ENCODE measurements at regions not wholly inside any gene's neighbourhood (a gene's known extent, or its start where the extent isn't known, plus 50 kb on each side); places are given as distances from the start of the nearest gene placed in this dataset.

- ATAC-seq (no peak), DNase-seq (ENCODE audit: low spot score) (no peak), FAIRE-seq (no peak)
- intact Hi-C loops (cut with micrococcal nuclease; ENCODE audit: unreplicated experiment) (no loop called here), in situ Hi-C loops (cut with HindIII; ENCODE audit: extremely low pct_ligation_motif_present, low pct_unique_long_range_greater_than_20kb) (no loop called here)
- POLR2A ChIA-PET: no interaction called here
- BruUV-seq (replicated peaks): no TSS peak
- 27% methylated on average over 3 of the region's 3 CpGs for WGBS (ENCODE audit: low lambda C conversion rate)
- no peak overlapping the region for H3K9ac ChIP-seq (ENCODE audit: insufficient read depth, low read depth, low read length)
- no peak overlapping the region for H3K4me2 ChIP-seq (ENCODE audit: low read depth, low read length)
- H2AFZ ChIP-seq (ENCODE audit: low read length): no peak overlapping the region
- peaks cover 7% of the 10 kb centered on the region; the same call in 1 of the 2 replicates for H3K4me1 ChIP-seq (ENCODE audit: insufficient read depth, low read length)
- H3K27me3 ChIP-seq (ENCODE audit: control insufficient read depth in 1 of 2, insufficient read depth in 2 of 2, low read length in 2 of 2): no peaks in the 10 kb centered on the region
- TF ChIP-seq HMGXB3 (CRISPR knock-in tag; IDR thresholded peaks at IDR 0.05; ENCODE audit: borderline replicate concordance): no peak
- H3K36me3 ChIP-seq (replicated peaks in 1 of 2; ENCODE audit: control insufficient read depth in 1 of 2, insufficient read depth in 2 of 2, low read length in 2 of 2): no peaks in the 10 kb centered on the region
- CTCF ChIA-PET (ENCODE audit: low intra/inter-chr PET ratio, low total read pairs): no interaction called here
- H3K4me3 ChIP-seq (replicated peaks in 1 of 3; ENCODE audit: insufficient read depth in 1 of 3, low read depth in 2 of 3, low read length in 3 of 3): no peak overlapping the region
- H3K79me2 ChIP-seq (ENCODE audit: insufficient read depth, low read length): no peaks in the 10 kb centered on the region
- H3K9me3 ChIP-seq (ENCODE audit: low read length): no peaks in the 10 kb centered on the region
- no peak overlapping the region for H3K27ac ChIP-seq (ENCODE audit: extremely low read length, insufficient read depth, low read length)
- H4K20me1 ChIP-seq (ENCODE audit: insufficient read depth, low read length): no peaks in the 10 kb centered on the region
These were observed 229.6 kb upstream of the DIAPH2 start for GRCh38 chrX:96455078-96455477.

- Histone ChIP-seq H4K20me1 (ENCODE audit: insufficient read depth, low read length) (no peaks in the 10 kb centered on the region), H2AFZ (ENCODE audit: low read length) (peak overlapping the region; percentile 54), H3K9me3 (ENCODE audit: low read length) (no peaks in the 10 kb centered on the region), H3K9ac (ENCODE audit: insufficient read depth, low read depth, low read length) (no peak overlapping the region), H3K4me1 (ENCODE audit: insufficient read depth, low read length) (0 out of 2 replicates have a peak, but pooled peaks cover 10% of the 10 kb centered on the region), H3K4me3 (replicated peaks in 1 of 3; ENCODE audit: insufficient read depth in 1 of 3, low read depth in 2 of 3, low read length in 3 of 3) (no peak overlapping the region; a peak in 1 of 6 replicates), H3K4me2 (ENCODE audit: low read depth, low read length) (peak overlapping the region; percentile 32; the same call in 1 of the 2 replicates), H3K27me3 (ENCODE audit: control insufficient read depth in 1 of 2, insufficient read depth in 2 of 2, low read length in 2 of 2) (no peaks in the 10 kb centered on the region), H3K27ac (ENCODE audit: extremely low read length, insufficient read depth, low read length) (no peak overlapping the region), H3K36me3 (replicated peaks in 1 of 2; ENCODE audit: control insufficient read depth in 1 of 2, insufficient read depth in 2 of 2, low read length in 2 of 2) (no peaks in the 10 kb centered on the region), H3K79me2 (ENCODE audit: insufficient read depth, low read length) (no peaks in the 10 kb centered on the region)
- WGBS (ENCODE audit: low lambda C conversion rate): 52% methylated on average over 16 of the region's 16 CpGs
- peak; percentile 0 for DNase-seq (ENCODE audit: low spot score)
- FAIRE-seq: no peak
- BruUV-seq (replicated peaks): no TSS peak
- ChIA-PET CTCF (ENCODE audit: low intra/inter-chr PET ratio, low total read pairs) (no interaction called here), POLR2A (no interaction called here)
- TF ChIP-seq RXRA (CRISPR knock-in tag; IDR thresholded peaks at IDR 0.05): no peak
- no peak for TF ChIP-seq ZBTB38 (CRISPR knock-in tag; IDR thresholded peaks at IDR 0.05)
- no peak for TF ChIP-seq POLR2A (IDR thresholded peaks at IDR 0.05; ENCODE audit: insufficient read depth in 1 of 2, low read depth in 2 of 2, low read length in 2 of 2)
- TF ChIP-seq WIZ (CRISPR knock-in tag; IDR thresholded peaks at IDR 0.05): no peak
- TF ChIP-seq, protein P1, sequence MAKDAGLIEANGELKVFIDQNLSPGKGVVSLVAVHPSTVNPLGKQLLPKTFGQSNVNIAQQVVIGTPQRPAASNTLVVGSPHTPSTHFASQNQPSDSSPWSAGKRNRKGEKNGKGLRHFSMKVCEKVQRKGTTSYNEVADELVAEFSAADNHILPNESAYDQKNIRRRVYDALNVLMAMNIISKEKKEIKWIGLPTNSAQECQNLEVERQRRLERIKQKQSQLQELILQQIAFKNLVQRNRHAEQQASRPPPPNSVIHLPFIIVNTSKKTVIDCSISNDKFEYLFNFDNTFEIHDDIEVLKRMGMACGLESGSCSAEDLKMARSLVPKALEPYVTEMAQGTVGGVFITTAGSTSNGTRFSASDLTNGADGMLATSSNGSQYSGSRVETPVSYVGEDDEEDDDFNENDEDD (CRISPR knock-in tag; IDR thresholded peaks at IDR 0.05; ENCODE audit: borderline replicate concordance): no peak
- TF ChIP-seq SATB2 (CRISPR knock-in tag; IDR thresholded peaks at IDR 0.05): no peak
- no peak for TF ChIP-seq MTA3 (CRISPR knock-in tag; IDR thresholded peaks at IDR 0.05)
- intact Hi-C loops (cut with micrococcal nuclease; ENCODE audit: unreplicated experiment): no loop called here
- ATAC-seq: peak; percentile 77
- in situ Hi-C loops (cut with HindIII; ENCODE audit: extremely low pct_ligation_motif_present, low pct_unique_long_range_greater_than_20kb): no loop called here
These were observed 219.6 kb upstream of the DIAPH2 start for GRCh38 chrX:96464880-96465558.
